PC-9 (cell line): ENCODE measurements at regions not wholly inside any gene's neighbourhood (a gene's known extent, or its start where the extent isn't known, plus 50 kb on each side); places are given as distances from the start of the nearest gene placed in this dataset.
A peak's percentile ranks its signal among the peaks of the same experiment; 100 is the strongest.

ENCODE experiments used
- BruUV-seq: library from RNA; stranded (reverse); fragments of 400-500 nt; replicated peaks from 2 replicates; lab custom pipeline; 2021; lab: Mats Ljungman, UMichigan
- CTCF ChIA-PET: fragments of 300-600 bp; sonication (Branson Sonifier 250); formaldehyde crosslinking; loops from one replicate; lab custom pipeline; 2022; ENCODE audit warnings: antibody characterized with exemption; lab: Charles Lee
- POLR2A ChIA-PET: fragments of 300-600 bp; sonication (Branson Sonifier 250); formaldehyde crosslinking; loops from one replicate; lab custom pipeline; 2022; ENCODE audit warnings: antibody characterized with exemption; ENCODE audit not compliant: unreplicated experiment; lab: Charles Lee
- DNase-seq, 2 experiments: peaks; one replicate each; pipeline versions ENCODE4 v3.0.0 to v3.0.0-alpha.2; 2015 to 2022; ENCODE audit warnings: mixed read lengths in 1 of 2
- H2AFZ ChIP-seq: fragments of 200-600 bp; sonication (generic); 2 replicates; pipeline ENCODE4 v1.8.1; 2017; ENCODE audit warnings: antibody characterized with exemption
- H3F3A ChIP-seq: fragments of 200-600 bp; sonication (generic); 2 replicates; pipeline ENCODE4 v1.8.1; 2017; ENCODE audit warnings: antibody characterized with exemption, mild to moderate bottlenecking, low read depth; ENCODE audit not compliant: insufficient read depth
- H3K27ac ChIP-seq: fragments of 200-600 bp; sonication (generic); 2 replicates; pipeline ENCODE4 v1.6.1; 2016; ENCODE audit warnings: mixed run types
- H3K27me3 ChIP-seq: fragments of 200-600 bp; sonication (generic); 2 replicates; pipeline ENCODE4 v1.6.1; 2016; ENCODE audit warnings: low read depth, mixed run types; ENCODE audit not compliant: insufficient read depth
- H3K36me3 ChIP-seq: fragments of 200-600 bp; sonication (generic); 2 replicates; pipeline ENCODE4 v1.6.1; 2016; ENCODE audit warnings: low read depth, mixed run types
- H3K4me1 ChIP-seq: fragments of 200-600 bp; sonication (generic); replicated peaks from 2 replicates; pipeline ENCODE4 v1.6.1; 2016; ENCODE audit warnings: mixed run types; ENCODE audit not compliant: insufficient read depth
- H3K4me2 ChIP-seq: fragments of 200-600 bp; sonication (generic); 2 replicates; pipeline ENCODE4 v1.6.1; 2017; ENCODE audit warnings: mixed run types
- H3K4me3 ChIP-seq: fragments of 200-600 bp; sonication (generic); 2 replicates; pipeline ENCODE4 v1.6.1; 2016; ENCODE audit warnings: mixed run types
- H3K79me2 ChIP-seq: fragments of 200-600 bp; sonication (generic); 2 replicates; pipeline ENCODE4 v1.6.1; 2017; ENCODE audit warnings: low read depth, mixed run types
- H3K9me2 ChIP-seq: fragments of 200-600 bp; sonication (generic); 2 replicates; pipeline ENCODE4 v1.8.1; 2017; ENCODE audit warnings: mild to moderate bottlenecking; ENCODE audit not compliant: insufficient read depth
- H3K9me3 ChIP-seq: fragments of 200-600 bp; sonication (generic); 2 replicates; pipeline ENCODE4 v1.8.1; 2016; ENCODE audit warnings: low read depth; ENCODE audit not compliant: insufficient read depth
- H4K20me1 ChIP-seq: fragments of 200-600 bp; sonication (generic); 2 replicates; pipeline ENCODE4 v1.8.1; 2017; ENCODE audit not compliant: insufficient read depth
- EZH2 ChIP-seq: fragments of 200-600 bp; sonication (generic); IDR thresholded peaks from 2 replicates; pipeline ENCODE4 v1.8.0; 2017; ENCODE audit warnings: antibody characterized with exemption, low read depth
- intact Hi-C: fragments of 100-400 bp; cut with micrococcal nuclease; formaldehyde crosslinking; loops from one replicate; pipeline ENCODE4 v1.10.0; 2022; ENCODE audit not compliant: unreplicated experiment
- TF ChIP-seq, protein P1 (sequence below): fragments of 200-600 bp; sonication (generic); conservative IDR thresholded peaks from 2 replicates; pipeline ENCODE4 v1.6.1; 2017; ENCODE audit warnings: mixed run types, antibody characterized with exemption, mild to moderate bottlenecking, moderate library complexity

DNA sequence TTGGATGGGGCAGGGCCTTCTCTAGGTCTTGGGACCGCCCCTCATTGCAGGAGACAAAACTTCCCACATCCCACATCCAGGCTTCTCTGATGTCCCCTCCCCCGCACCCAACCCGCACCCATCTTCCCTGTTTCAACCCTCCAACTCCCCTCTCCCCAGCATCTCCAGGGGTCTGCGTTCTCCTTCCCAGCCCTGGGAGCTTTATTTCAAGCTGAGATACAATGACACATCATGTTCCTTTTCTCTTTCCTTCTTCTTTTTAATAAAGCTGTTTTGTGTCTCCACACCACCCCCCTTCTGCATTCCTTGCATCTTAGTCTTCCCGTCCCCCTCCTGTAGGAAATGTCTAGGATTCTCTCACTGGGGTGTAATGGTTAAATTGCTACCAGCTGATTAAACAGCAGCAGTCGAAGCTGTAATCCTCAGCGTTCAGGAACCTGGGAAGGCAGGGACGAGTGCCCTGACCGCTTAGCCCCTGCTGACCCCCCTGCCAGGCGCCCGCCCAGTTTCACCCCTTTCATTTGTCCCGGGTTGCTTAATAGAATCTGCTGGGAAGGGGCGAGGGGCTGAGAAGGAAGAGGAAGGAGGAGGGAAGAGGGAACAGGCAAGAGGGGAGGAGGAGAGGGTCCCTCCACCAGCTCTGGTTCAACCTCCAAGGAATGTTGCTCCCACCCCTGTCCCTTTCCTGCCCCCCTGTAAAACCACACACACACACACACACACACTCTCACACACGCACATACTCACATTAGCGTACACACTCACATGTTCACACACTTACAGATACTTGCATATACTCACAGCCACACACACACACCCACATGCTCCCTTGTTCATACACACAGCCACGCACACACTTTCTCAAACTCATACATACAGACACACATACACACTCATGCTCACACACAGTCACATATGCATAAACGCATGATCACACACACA lies 104.5 kb upstream of the MED13L start:
- intact Hi-C loops, result loop anchor here (10.0 kb wide), 1 partner anchor 367 kb away; no protein-coding TSS in a partner anchor
- ChIA-PET CTCF (no interaction called here), POLR2A (interaction anchor here (0.6 to 0.7 kb wide), 2 partner anchors 86 to 110 kb away, joined by 4 to 6 read pairs; no protein-coding TSS in a partner anchor)
- H3K4me2 ChIP-seq, result peak overlapping the region; percentile 58
- H3K9me3 ChIP-seq, result no peaks in the 10 kb centered on the region
- TF ChIP-seq, protein P1, sequence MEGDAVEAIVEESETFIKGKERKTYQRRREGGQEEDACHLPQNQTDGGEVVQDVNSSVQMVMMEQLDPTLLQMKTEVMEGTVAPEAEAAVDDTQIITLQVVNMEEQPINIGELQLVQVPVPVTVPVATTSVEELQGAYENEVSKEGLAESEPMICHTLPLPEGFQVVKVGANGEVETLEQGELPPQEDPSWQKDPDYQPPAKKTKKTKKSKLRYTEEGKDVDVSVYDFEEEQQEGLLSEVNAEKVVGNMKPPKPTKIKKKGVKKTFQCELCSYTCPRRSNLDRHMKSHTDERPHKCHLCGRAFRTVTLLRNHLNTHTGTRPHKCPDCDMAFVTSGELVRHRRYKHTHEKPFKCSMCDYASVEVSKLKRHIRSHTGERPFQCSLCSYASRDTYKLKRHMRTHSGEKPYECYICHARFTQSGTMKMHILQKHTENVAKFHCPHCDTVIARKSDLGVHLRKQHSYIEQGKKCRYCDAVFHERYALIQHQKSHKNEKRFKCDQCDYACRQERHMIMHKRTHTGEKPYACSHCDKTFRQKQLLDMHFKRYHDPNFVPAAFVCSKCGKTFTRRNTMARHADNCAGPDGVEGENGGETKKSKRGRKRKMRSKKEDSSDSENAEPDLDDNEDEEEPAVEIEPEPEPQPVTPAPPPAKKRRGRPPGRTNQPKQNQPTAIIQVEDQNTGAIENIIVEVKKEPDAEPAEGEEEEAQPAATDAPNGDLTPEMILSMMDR, result no peak
- TF ChIP-seq EZH2, result no peak
- BruUV-seq, result no TSS peak
- no peaks in the 10 kb centered on the region for H3K79me2 ChIP-seq
- DNase-seq, result peak in 1 of 2 experiments; percentile 77
- H3K9me2 ChIP-seq, result no peaks in the 10 kb centered on the region
- H3K27ac ChIP-seq, result no peak overlapping the region
- H3K4me1 ChIP-seq, result peaks cover 48% of the 10 kb centered on the region
- H2AFZ ChIP-seq, result no peak overlapping the region
- H3K36me3 ChIP-seq, result no peaks in the 10 kb centered on the region
- no peaks in the 10 kb centered on the region for H3K27me3 ChIP-seq
- H4K20me1 ChIP-seq, result no peaks in the 10 kb centered on the region
- H3F3A ChIP-seq, result peaks cover 20% of the 10 kb centered on the region
- no peak overlapping the region for H3K4me3 ChIP-seq

DNA sequence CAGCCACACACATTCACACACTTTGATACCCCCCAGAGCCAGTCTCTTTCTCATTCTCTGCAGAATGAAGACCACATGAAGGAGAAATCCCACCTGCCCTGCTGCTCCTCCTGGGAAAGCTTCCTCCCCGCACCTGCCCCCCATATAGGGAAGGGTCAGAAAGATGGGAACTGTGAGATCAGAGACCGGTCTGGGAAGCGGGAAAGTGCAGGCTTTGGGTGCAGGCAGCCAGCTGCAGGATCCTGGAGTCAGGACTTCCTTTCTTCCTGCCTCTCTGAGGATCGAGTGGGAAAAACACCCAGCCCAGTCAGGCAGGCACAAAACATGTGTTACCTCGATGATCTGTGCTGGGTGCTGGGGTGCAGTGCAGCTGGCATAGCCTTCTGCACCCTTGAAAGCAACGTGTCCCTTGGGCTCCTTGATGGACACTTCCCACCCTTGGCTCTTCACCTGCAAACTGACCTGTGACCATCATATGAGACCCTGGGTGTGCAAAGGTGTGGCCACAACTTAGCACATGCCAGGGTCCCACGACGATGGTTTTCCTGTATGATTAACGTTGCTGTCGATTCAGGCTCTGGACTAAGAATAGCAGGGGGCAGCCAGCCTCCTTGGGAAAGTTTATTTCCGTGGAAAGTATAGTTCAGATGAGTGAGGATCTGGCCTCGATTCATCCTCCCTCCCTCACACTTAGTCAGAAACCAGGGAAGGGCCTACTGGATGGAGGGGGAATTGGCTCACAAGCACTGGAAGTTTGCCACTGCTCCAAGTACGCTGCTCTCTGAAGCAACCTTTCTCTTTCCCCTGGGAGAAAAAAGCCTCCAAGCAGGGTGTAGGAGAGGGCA lies 105.4 kb upstream of the MED13L start:
- DNase-seq, result no peak
- Histone ChIP-seq H3K4me1 (peaks cover 39% of the 10 kb centered on the region), H4K20me1 (no peaks in the 10 kb centered on the region), H3K79me2 (no peaks in the 10 kb centered on the region), H3K27ac (no peak overlapping the region), H3K27me3 (no peaks in the 10 kb centered on the region), H3F3A (peaks cover 13% of the 10 kb centered on the region), H3K4me3 (no peak overlapping the region), H2AFZ (no peak overlapping the region), H3K9me3 (no peaks in the 10 kb centered on the region), H3K4me2 (peak overlapping the region; percentile 58; the same call in 1 of the 2 replicates), H3K9me2 (no peaks in the 10 kb centered on the region), H3K36me3 (no peaks in the 10 kb centered on the region)
- no TSS peak for BruUV-seq
- no peak for TF ChIP-seq EZH2
- TF ChIP-seq, protein P1, result no peak
- ChIA-PET POLR2A (no interaction called here), CTCF (no interaction called here)
- intact Hi-C loops, result loop anchor here (10.0 kb wide), 1 partner anchor 368 kb away; no protein-coding TSS in a partner anchor

GRCh38 chr12:116384175-116384574 lies 106.7 kb upstream of the MED13L start:
- CTCF ChIA-PET, result no interaction called here
- TF ChIP-seq, protein P1, result no peak
- no peak for TF ChIP-seq EZH2

More at GRCh38 chr12:116384175-116384574, 106.7 kb upstream of the MED13L start:
- BruUV-seq, result no TSS peak
- Histone ChIP-seq H3K27ac (no peak overlapping the region), H3K4me1 (peaks cover 41% of the 10 kb centered on the region), H4K20me1 (no peaks in the 10 kb centered on the region), H3K36me3 (no peaks in the 10 kb centered on the region), H3K4me3 (no peak overlapping the region), H3K9me2 (no peaks in the 10 kb centered on the region), H3K4me2 (no peak overlapping the region), H3K79me2 (no peaks in the 10 kb centered on the region), H3K27me3 (no peaks in the 10 kb centered on the region), H3F3A (peaks cover 10% of the 10 kb centered on the region), H2AFZ (no peak overlapping the region), H3K9me3 (no peaks in the 10 kb centered on the region)
- DNase-seq, result no peak
- POLR2A ChIA-PET, result no interaction called here
- intact Hi-C loops, result loop anchor here (10.0 kb wide), 1 partner anchor 369 kb away; no protein-coding TSS in a partner anchor
